Motor neuron (in vitro differentiated cells): ENCODE measurements at regions not wholly inside any gene's neighbourhood (a gene's known extent, or its start where the extent isn't known, plus 50 kb on each side); places are given as distances from the start of the nearest gene placed in this dataset.

Experiments
- ATAC-seq, 8 experiments: fragments of 200-7000 bp; cut with Tn5 transposase; replicated peaks in 6 of 8; 2 replicates each; pipeline ENCODE4 v1.8.0; 2021; ENCODE audit warnings: mild to moderate bottlenecking in 8 of 8, moderate library complexity in 8 of 8
- H3K27ac ChIP-seq, 2 donors: fragments of 250-450 bp; sonication (Bioruptor Pico); 2 replicates each; pipeline ENCODE4 v1.9.0; 2021; ENCODE audit warnings: antibody characterized with exemption in 2 of 2, mild to moderate bottlenecking in 2 of 2, moderate library complexity in 1 of 2
- H3K4me1 ChIP-seq, 2 donors: fragments of 250-450 bp; sonication (Bioruptor Pico); replicated peaks in 1 of 2; 2 replicates each; pipeline ENCODE4 v1.6.1; 2021; ENCODE audit warnings: antibody characterized with exemption in 2 of 2, mild to moderate bottlenecking in 2 of 2, moderate library complexity in 1 of 2
- H3K4me3 ChIP-seq, 5 donors: fragments of 250-450 bp; sonication (Bioruptor Pico); 2 replicates each; pipeline ENCODE4 v1.9.0; 2021; ENCODE audit warnings: antibody characterized with exemption in 5 of 5, mild to moderate bottlenecking in 5 of 5, moderate library complexity in 4 of 5
- WGBS, 10 experiments: fragments of 450-650 bp; shearing (Covaris generic); methylation state at CpG; one replicate each; pipeline ENCODE4 v1.0.0; 2022; 5-methylcytosine and 5-hydroxymethylcytosine counted together
- in situ Hi-C, 9 experiments: fragments of 400-800 bp; cut with MboI; loops; one replicate each; pipeline ENCODE4 v1.15.0; 2021; ENCODE audit warnings: low sequenced_read_pairs in 9 of 9, low pct_unique_long_range_greater_than_20kb in 2 of 9; ENCODE audit not compliant: unreplicated experiment in 9 of 9

- no peak for ATAC-seq
These were observed 55.1 kb upstream of the PCSK6 start for GRCh38 chr15:101544613-101544945.

DNA sequence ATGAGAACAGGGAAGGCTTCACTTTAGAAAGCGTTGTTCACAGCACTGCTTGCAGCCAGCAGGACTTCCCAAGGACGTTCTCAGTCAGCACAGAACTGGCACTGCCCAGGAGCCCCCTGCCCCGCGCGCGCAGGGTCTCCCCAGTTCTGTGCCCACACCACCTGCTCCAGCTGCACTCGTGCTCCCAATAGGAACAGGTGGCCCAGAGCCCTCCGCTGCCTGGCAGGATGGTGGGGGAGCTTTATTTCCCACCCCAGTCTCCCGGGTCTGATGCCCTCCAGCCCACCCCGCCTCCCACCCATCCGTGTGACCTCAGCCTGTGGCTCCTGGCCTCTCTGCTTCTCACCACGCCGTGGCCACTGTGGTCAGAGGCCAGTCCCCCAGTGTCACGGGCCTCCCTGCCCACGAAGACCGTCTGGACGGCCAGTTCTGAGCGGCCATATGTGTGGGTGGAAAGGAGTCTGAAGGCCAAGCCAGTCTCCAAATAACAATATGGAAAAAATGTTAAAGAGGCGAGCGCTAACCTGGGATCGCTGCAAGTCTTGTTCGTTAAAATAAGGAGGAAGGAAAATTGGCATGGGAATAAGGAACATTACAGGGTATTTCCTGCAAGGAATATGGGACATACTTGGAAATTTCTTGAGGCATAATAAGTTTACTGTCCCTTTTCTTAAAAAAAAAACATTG lies 54.6 kb upstream of the PCSK6 start:
- 48 to 100% (median 79%) methylated on average over 4 to 6 of the region's 22 CpGs; no CpG with 5 or more reads in 1 of the 10 experiments for WGBS, 10 experiments
- in situ Hi-C loops: no loop called here
- ATAC-seq: no peak

More at GRCh38 chr15:101544613-101544945, 55.1 kb upstream of the PCSK6 start:
- Histone ChIP-seq H3K4me3 (no peak overlapping the region), H3K4me1 (no peaks in the 10 kb centered on the region), H3K27ac (no peak overlapping the region)
- in situ Hi-C loops: no loop called here
- 0 to 50% (median 25%) methylated on average over 1 to 2 of the region's 2 CpGs; no CpG with 5 or more reads in 6 of the 10 experiments for WGBS, 10 experiments

DNA sequence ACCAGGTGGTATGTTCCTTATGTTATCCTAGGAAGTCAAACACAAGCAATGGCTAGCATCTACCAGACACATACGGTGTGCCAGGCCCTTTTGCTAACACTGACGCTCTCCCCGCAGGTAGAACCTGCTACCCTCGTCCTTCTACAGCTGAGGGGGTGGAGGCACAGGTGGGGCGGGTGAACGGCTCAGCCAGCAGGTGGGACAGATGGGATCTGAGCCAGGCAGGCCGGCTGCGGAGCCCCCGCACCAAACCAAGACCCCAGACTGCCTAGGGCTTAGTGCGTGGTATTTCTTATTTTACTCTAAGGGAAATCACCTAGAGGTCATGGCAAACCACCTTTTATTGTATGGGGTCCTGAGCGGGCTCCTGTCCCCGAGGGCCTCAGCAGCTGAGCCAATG lies 53.9 kb upstream of the PCSK6 start:
- no peak overlapping the region for H3K27ac ChIP-seq
- in situ Hi-C loops: no loop called here
- H3K4me1 ChIP-seq: no peaks in the 10 kb centered on the region
- 67 to 100% (median 85%) methylated on average over 2 to 8 of the region's 12 CpGs; no CpG with 5 or more reads in 4 of the 10 experiments for WGBS, 10 experiments
- no peak overlapping the region for H3K4me3 ChIP-seq
- ATAC-seq: no peak

More for the DNA sequence above, 54.6 kb upstream of the PCSK6 start:
- H3K27ac ChIP-seq: no peak overlapping the region
- H3K4me3 ChIP-seq: no peak overlapping the region
- no peaks in the 10 kb centered on the region for H3K4me1 ChIP-seq

DNA sequence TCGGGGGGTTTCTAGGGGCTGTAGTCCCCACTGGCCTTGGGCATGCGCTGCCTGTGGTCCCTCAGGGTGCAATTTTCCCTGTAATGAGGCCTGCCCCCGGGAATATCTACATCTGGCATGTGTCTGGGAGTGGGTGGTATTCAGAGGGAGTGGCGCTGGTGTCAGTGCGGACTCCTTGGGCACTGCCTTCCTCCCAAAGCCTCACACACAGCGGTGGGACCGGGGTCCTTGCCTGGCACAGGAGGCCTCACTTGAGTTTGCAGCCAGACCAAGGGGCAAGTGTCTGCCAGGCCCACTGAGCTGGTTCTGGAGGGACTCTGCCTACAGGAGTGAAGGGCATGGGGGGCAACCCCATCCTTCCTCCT lies 53.5 kb upstream of the PCSK6 start:
- WGBS, 10 experiments: 60 to 100% methylated on average over 1 to 2 of the region's 7 CpGs; no CpG with 5 or more reads in 8 of the 10 experiments
- Histone ChIP-seq H3K27ac (no peak overlapping the region), H3K4me1 (no peaks in the 10 kb centered on the region), H3K4me3 (no peak overlapping the region)
- no peak for ATAC-seq
- in situ Hi-C loops: no loop called here

DNA sequence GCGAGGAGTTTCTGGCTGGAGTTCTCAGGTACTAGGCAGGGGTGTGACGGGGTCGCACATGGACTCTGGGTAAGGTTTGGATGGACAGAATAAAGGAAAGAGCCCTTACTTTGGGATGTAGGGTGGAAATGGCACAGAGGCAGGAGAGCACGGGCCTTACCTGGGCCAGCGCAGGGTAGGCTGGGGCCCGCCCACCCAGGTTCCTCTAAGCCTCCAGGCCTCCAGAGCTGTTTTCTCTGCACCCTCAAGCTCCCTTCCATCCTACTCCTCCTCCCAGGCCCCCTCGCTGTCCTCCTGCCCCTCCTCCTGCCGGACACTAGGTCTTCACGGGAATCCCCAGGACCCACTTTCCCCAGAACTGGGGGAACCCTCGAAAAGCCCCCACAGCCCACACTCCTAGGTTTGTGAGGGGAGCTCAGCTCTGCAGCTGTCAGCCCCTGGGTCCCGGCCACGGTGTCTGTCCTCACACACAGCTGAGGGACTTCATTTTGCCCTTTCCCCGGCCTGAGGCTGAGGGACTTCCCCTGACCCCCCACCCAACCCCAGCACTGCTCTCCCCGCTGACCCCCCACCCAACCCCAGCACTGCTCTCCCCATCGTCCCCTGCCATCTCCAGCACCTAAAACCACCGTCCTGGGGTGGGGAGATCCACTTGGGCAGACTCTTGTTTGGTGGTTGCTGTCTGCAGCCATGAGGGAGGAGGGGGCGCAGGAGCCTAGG lies 53.0 kb upstream of the PCSK6 start:
- Histone ChIP-seq H3K4me1 (no peaks in the 10 kb centered on the region), H3K4me3 (no peak overlapping the region), H3K27ac (no peak overlapping the region)
- WGBS, 10 experiments: 87 to 100% (median 93%) methylated on average over 1 to 3 of the region's 17 CpGs; no CpG with 5 or more reads in 7 of the 10 experiments
- ATAC-seq: no peak
- in situ Hi-C loops: no loop called here

DNA sequence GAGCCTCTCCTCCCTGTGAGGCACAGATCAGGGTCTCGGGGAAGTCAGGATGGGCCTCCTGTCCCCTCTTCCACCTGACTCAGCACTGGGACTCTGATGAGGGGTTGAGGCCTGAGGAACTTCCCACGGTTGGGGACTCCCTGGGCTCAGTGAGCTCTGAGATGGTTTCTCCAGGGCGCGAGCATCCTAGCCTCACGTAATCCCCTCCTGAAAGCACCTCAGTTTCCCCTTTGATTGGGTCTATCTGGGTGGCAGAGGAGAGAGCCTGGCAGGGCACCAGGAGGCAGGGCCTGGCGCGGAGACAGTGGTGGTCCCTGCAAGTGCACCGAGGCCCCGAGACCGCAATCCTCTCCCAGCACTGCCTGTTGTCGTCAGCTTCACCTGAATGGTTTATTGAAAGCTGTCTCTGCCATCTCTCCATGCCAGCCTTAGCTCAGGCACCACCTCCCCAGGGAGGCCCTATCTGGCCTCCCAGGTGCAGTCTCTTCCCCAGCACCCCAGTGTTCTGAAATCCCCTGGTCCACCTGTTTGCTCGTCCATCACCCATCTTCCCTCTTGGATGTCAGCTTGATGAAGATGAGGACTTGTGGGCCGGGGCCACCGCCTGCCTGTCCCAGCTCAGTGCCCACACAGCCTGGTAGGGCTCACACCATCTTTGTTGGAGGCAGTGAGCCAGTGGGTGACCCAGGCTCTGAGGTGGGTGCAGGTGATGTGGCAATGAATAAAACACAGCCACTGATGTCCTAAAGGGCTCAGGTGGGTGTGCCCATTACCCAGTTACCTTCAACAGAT lies 52.2 kb upstream of the PCSK6 start:
- WGBS, 10 experiments: 57 to 100% (median 83%) methylated on average over 1 to 6 of the region's 14 CpGs; no CpG with 5 or more reads in 6 of the 10 experiments
- Histone ChIP-seq H3K4me3 (no peak overlapping the region), H3K27ac (no peak overlapping the region), H3K4me1 (no peaks in the 10 kb centered on the region)
- ATAC-seq: no peak
- in situ Hi-C loops: no loop called here

GRCh38 chr15:101540480-101541239 lies 51.2 kb upstream of the PCSK6 start:
- in situ Hi-C loops: no loop called here
- no peaks in the 10 kb centered on the region for H3K4me1 ChIP-seq
- ATAC-seq: peak in 3 of 8 experiments; percentile 39 to 59 (median 43)
- H3K4me3 ChIP-seq: no peak overlapping the region
- WGBS, 10 experiments: 33 to 92% (median 70%) methylated on average over 2 to 3 of the region's 10 CpGs; no CpG with 5 or more reads in 7 of the 10 experiments
- H3K27ac ChIP-seq: no peak overlapping the region

GRCh38 chr15:101539930-101540329 lies 50.4 kb upstream of the PCSK6 start:
- in situ Hi-C loops: no loop called here
- 30 to 89% (median 80%) methylated on average over 1 to 7 of the region's 7 CpGs; no CpG with 5 or more reads in 1 of the 10 experiments for WGBS, 10 experiments
- H3K4me3 ChIP-seq: no peak overlapping the region
- no peak for ATAC-seq
- H3K4me1 ChIP-seq: peaks cover 0 to under 1% of the 10 kb centered on the region in 2 donors
- H3K27ac ChIP-seq: no peak overlapping the region

GRCh38 chr15:101539492-101539891 lies 50.0 kb upstream of the PCSK6 start:
- Histone ChIP-seq H3K27ac (no peak overlapping the region), H3K4me3 (no peak overlapping the region), H3K4me1 (peaks cover 0 to 4% of the 10 kb centered on the region in 2 donors)
- 36 to 100% (median 89%) methylated on average over 1 to 7 of the region's 13 CpGs; no CpG with 5 or more reads in 2 of the 10 experiments for WGBS, 10 experiments
- in situ Hi-C loops: no loop called here
- no peak for ATAC-seq
